ENCODE measurements at regions not wholly inside any gene's neighbourhood (a gene's known extent, or its start where the extent isn't known, plus 50 kb on each side); places are given as distances from the start of the nearest gene placed in this dataset.

DNA sequence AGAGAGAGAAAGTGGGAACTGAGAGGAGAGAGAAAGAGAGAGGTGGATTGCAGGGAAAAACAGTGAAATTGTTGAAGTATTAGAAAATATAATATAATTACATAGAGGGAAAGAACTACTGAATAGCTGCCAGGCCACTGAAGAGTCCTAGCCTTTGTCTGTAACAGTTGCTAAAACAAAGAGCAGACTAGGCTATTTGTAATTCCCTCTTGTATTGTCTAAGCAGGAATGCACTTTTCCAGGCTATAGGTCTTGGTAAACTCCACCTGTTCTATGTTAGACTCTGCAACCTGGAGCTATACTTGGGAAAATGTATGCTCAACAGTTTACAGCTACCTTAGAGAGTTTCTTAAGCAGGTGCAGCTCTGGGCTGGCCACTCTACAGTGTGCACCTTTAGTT, 1063.3 kb downstream of the ADGRL3 start:
- H3K18ac ChIP-seq (ENCODE audit: low read length) = no peak overlapping the region
- no peak overlapping the region for H3K23ac ChIP-seq (ENCODE audit: low read length)
- H3K14ac ChIP-seq (ENCODE audit: low read length) = no peak overlapping the region
- H4K12ac ChIP-seq (ENCODE audit: low read depth, low read length) = no peak overlapping the region
- no peaks in the 10 kb centered on the region for H3K36me3 ChIP-seq (ENCODE audit: control insufficient read depth in 1 of 2, insufficient read depth in 2 of 2, low read length in 2 of 2)
- no peaks in the 10 kb centered on the region for H3K79me2 ChIP-seq (ENCODE audit: control insufficient read depth, insufficient read depth, low read length, poor library complexity)
- H3K9me3 ChIP-seq (ENCODE audit: insufficient read depth, low read depth, low read length) = no peaks in the 10 kb centered on the region
- no peak overlapping the region for H3K4ac ChIP-seq (ENCODE audit: low read depth, low read length)
- H2AK5ac ChIP-seq (ENCODE audit: low read length) = no peak overlapping the region
- no peak overlapping the region for H3K27ac ChIP-seq (ENCODE audit: low read depth, low read length)
- no peak overlapping the region for H2AFZ ChIP-seq (ENCODE audit: insufficient read depth, low read length, poor library complexity)
- H3K4me3 ChIP-seq (ENCODE audit: low read depth, low read length) = no peak overlapping the region
- H2BK12ac ChIP-seq (ENCODE audit: low read length) = no peak overlapping the region
- H3K27me3 ChIP-seq (ENCODE audit: insufficient read depth, low read length) = no peaks in the 10 kb centered on the region
- H2BK5ac ChIP-seq (ENCODE audit: low read depth, low read length, poor library complexity) = no peak overlapping the region
- no peak overlapping the region for H3K9ac ChIP-seq (ENCODE audit: low read length)
- no peaks in the 10 kb centered on the region for H3K4me1 ChIP-seq (ENCODE audit: control insufficient read depth in 1 of 2, insufficient read depth in 2 of 2, low read length in 2 of 2)
- no peak overlapping the region for H3K4me2 ChIP-seq (ENCODE audit: low read length)
- DNase-seq = no peak
- no peak overlapping the region for H4K8ac ChIP-seq (ENCODE audit: low read depth, low read length)
- no peak overlapping the region for H2BK120ac ChIP-seq (ENCODE audit: insufficient read depth, low read length, poor library complexity)
- no peaks in the 10 kb centered on the region for H3K79me1 ChIP-seq (ENCODE audit: low read length)
- no peak overlapping the region for H4K91ac ChIP-seq (ENCODE audit: low read depth, low read length)

DNA sequence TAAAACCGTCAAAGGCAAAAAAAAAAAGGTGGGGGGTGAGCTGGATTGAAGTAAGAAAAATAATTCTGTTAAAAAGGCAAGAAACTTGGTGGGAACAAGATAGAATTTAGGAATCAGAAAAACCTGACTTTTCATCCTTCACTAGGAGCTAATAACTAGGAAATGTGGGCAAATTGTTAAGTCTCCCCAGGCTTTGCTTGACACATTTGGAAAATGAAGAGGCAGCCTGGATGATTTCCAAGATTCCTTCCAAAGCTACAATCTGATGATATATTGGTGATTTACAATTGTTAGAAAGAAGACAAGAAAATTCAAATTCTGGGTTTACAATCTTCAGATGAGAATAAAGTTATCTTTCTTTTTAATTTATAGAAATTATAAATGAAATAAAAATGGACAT, 1062.5 kb downstream of the ADGRL3 start:
- Histone ChIP-seq H3K27me3 (ENCODE audit: insufficient read depth, low read length) (no peaks in the 10 kb centered on the region), H3K4me1 (ENCODE audit: control insufficient read depth in 1 of 2, insufficient read depth in 2 of 2, low read length in 2 of 2) (no peaks in the 10 kb centered on the region), H3K4me3 (ENCODE audit: low read depth, low read length) (no peak overlapping the region), H3K18ac (ENCODE audit: low read length) (no peak overlapping the region), H2BK12ac (ENCODE audit: low read length) (no peak overlapping the region), H3K4ac (ENCODE audit: low read depth, low read length) (no peak overlapping the region), H2BK5ac (ENCODE audit: low read depth, low read length, poor library complexity) (no peak overlapping the region), H3K36me3 (ENCODE audit: control insufficient read depth in 1 of 2, insufficient read depth in 2 of 2, low read length in 2 of 2) (no peaks in the 10 kb centered on the region), H4K8ac (ENCODE audit: low read depth, low read length) (no peak overlapping the region), H3K4me2 (ENCODE audit: low read length) (no peak overlapping the region), H4K12ac (ENCODE audit: low read depth, low read length) (no peak overlapping the region), H2AFZ (ENCODE audit: insufficient read depth, low read length, poor library complexity) (no peak overlapping the region), H3K79me2 (ENCODE audit: control insufficient read depth, insufficient read depth, low read length, poor library complexity) (no peaks in the 10 kb centered on the region), H3K9me3 (ENCODE audit: insufficient read depth, low read depth, low read length) (no peaks in the 10 kb centered on the region), H3K79me1 (ENCODE audit: low read length) (no peaks in the 10 kb centered on the region), H3K23ac (ENCODE audit: low read length) (no peak overlapping the region), H3K9ac (ENCODE audit: low read length) (no peak overlapping the region), H2BK120ac (ENCODE audit: insufficient read depth, low read length, poor library complexity) (no peak overlapping the region), H4K91ac (ENCODE audit: low read depth, low read length) (no peak overlapping the region), H2AK5ac (ENCODE audit: low read length) (no peak overlapping the region), H3K14ac (ENCODE audit: low read length) (no peak overlapping the region), H3K27ac (ENCODE audit: low read depth, low read length) (no peak overlapping the region)
- no peak for DNase-seq
- WGBS (ENCODE audit: extremely low coverage, insufficient coverage, insufficient read length) = no CpG with 5 or more reads among the region's 1 CpG

DNA sequence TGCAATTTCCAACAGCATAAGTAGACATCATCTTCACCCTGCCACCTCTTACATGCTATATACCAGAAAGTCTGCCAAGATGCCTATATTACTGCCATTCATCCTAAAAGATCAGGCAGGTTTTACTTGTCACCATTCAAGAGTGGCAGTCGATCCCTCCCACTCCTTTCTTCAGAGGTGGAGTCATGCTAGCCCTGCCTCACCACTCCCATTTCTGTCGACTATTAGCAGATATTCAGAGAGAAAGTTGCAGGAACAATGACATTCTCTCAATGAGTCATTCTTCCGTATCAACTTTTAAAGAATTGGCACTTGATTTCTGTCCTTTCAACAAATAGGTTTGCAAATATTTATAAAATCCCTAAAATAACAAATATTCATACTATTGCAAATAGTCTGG, 1060.1 kb downstream of the ADGRL3 start:
- Histone ChIP-seq H3K79me1 (ENCODE audit: low read length) (no peaks in the 10 kb centered on the region), H3K36me3 (ENCODE audit: control insufficient read depth in 1 of 2, insufficient read depth in 2 of 2, low read length in 2 of 2) (no peaks in the 10 kb centered on the region), H3K4me3 (ENCODE audit: low read depth, low read length) (no peak overlapping the region), H3K4me1 (ENCODE audit: control insufficient read depth in 1 of 2, insufficient read depth in 2 of 2, low read length in 2 of 2) (no peaks in the 10 kb centered on the region), H3K27me3 (ENCODE audit: insufficient read depth, low read length) (no peaks in the 10 kb centered on the region), H2AK5ac (ENCODE audit: low read length) (no peak overlapping the region), H3K4me2 (ENCODE audit: low read length) (no peak overlapping the region), H2BK5ac (ENCODE audit: low read depth, low read length, poor library complexity) (no peak overlapping the region), H3K18ac (ENCODE audit: low read length) (no peak overlapping the region), H3K79me2 (ENCODE audit: control insufficient read depth, insufficient read depth, low read length, poor library complexity) (no peaks in the 10 kb centered on the region), H3K9ac (ENCODE audit: low read length) (no peak overlapping the region), H2BK120ac (ENCODE audit: insufficient read depth, low read length, poor library complexity) (no peak overlapping the region), H2AFZ (ENCODE audit: insufficient read depth, low read length, poor library complexity) (no peak overlapping the region), H3K4ac (ENCODE audit: low read depth, low read length) (no peak overlapping the region), H3K23ac (ENCODE audit: low read length) (no peak overlapping the region), H4K12ac (ENCODE audit: low read depth, low read length) (no peak overlapping the region), H4K91ac (ENCODE audit: low read depth, low read length) (no peak overlapping the region), H3K9me3 (ENCODE audit: insufficient read depth, low read depth, low read length) (no peaks in the 10 kb centered on the region), H3K27ac (ENCODE audit: low read depth, low read length) (no peak overlapping the region), H4K8ac (ENCODE audit: low read depth, low read length) (no peak overlapping the region), H3K14ac (ENCODE audit: low read length) (no peak overlapping the region), H2BK12ac (ENCODE audit: low read length) (no peak overlapping the region)
- whole genome bisulfite sequencing (ENCODE audit: extremely low coverage, insufficient coverage, insufficient read length) = no CpG with 5 or more reads among the region's 3 CpGs
- no peak for DNase-seq

DNA sequence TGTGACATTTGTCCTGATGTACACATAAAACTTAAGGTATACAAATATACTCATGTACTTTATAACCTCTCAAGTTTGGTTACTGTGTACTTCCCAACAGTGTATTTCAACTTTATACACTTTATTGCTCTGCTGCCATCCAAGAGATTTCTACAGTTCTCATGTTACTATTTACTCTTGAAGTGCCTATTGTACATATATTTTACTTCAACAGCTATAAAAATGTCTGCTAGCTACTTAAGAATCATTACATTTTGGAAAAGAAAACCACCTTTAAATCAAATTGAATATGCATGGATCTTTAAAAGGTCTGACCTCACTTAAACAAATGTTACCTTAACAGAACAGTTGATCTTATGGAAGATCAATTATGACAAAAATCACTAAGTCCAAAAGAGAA, 1056.4 kb downstream of the ADGRL3 start:
- no peak overlapping the region for H2AK5ac ChIP-seq (ENCODE audit: low read length)
- H3K79me2 ChIP-seq (ENCODE audit: control insufficient read depth, insufficient read depth, low read length, poor library complexity) = no peaks in the 10 kb centered on the region
- no peak overlapping the region for H3K23ac ChIP-seq (ENCODE audit: low read length)
- no peak overlapping the region for H4K8ac ChIP-seq (ENCODE audit: low read depth, low read length)
- H3K4me2 ChIP-seq (ENCODE audit: low read length) = no peak overlapping the region
- no peak overlapping the region for H3K18ac ChIP-seq (ENCODE audit: low read length)
- H3K4me3 ChIP-seq (ENCODE audit: low read depth, low read length) = no peak overlapping the region
- H4K91ac ChIP-seq (ENCODE audit: low read depth, low read length) = no peak overlapping the region
- H3K4ac ChIP-seq (ENCODE audit: low read depth, low read length) = no peak overlapping the region
- H2BK12ac ChIP-seq (ENCODE audit: low read length) = no peak overlapping the region
- no peaks in the 10 kb centered on the region for H3K9me3 ChIP-seq (ENCODE audit: insufficient read depth, low read depth, low read length)
- no peak overlapping the region for H2BK120ac ChIP-seq (ENCODE audit: insufficient read depth, low read length, poor library complexity)
- H3K9ac ChIP-seq (ENCODE audit: low read length) = no peak overlapping the region
- no peak overlapping the region for H3K14ac ChIP-seq (ENCODE audit: low read length)
- H2BK5ac ChIP-seq (ENCODE audit: low read depth, low read length, poor library complexity) = no peak overlapping the region
- H3K36me3 ChIP-seq (ENCODE audit: control insufficient read depth in 1 of 2, insufficient read depth in 2 of 2, low read length in 2 of 2) = no peaks in the 10 kb centered on the region
- H3K79me1 ChIP-seq (ENCODE audit: low read length) = no peaks in the 10 kb centered on the region
- DNase-seq = no peak
- H3K27ac ChIP-seq (ENCODE audit: low read depth, low read length) = no peak overlapping the region
- H2AFZ ChIP-seq (ENCODE audit: insufficient read depth, low read length, poor library complexity) = no peak overlapping the region
- H3K4me1 ChIP-seq (ENCODE audit: control insufficient read depth in 1 of 2, insufficient read depth in 2 of 2, low read length in 2 of 2) = no peaks in the 10 kb centered on the region
- H4K12ac ChIP-seq (ENCODE audit: low read depth, low read length) = no peak overlapping the region
- no peaks in the 10 kb centered on the region for H3K27me3 ChIP-seq (ENCODE audit: insufficient read depth, low read length)

DNA sequence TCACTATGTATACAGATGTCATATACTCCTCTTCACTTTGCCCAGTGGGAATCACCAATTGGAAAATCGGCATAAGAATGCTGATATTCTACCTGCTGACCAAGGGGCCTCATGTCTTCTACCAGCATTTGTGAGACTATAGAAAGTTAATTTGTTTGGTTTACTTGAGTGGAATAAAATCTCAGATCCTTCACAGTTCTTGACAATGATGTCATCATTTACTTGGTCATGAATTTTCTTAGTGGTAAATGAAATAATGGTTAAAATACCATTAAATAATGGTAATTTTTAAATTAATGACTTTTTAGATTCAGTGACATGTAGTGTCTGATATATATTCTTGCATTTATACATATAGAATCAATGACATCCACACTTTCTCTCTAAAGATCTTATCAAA, 1052.6 kb downstream of the ADGRL3 start:
- H3K9ac ChIP-seq (ENCODE audit: low read length) = no peak overlapping the region
- no CpG with 5 or more reads among the region's 1 CpG for WGBS (ENCODE audit: extremely low coverage, insufficient coverage, insufficient read length)
- H3K27me3 ChIP-seq (ENCODE audit: insufficient read depth, low read length) = no peaks in the 10 kb centered on the region
- no peak for DNase-seq
- no peak overlapping the region for H3K4ac ChIP-seq (ENCODE audit: low read depth, low read length)
- no peak overlapping the region for H3K4me2 ChIP-seq (ENCODE audit: low read length)
- H3K4me1 ChIP-seq (ENCODE audit: control insufficient read depth in 1 of 2, insufficient read depth in 2 of 2, low read length in 2 of 2) = no peaks in the 10 kb centered on the region
- no peak overlapping the region for H3K27ac ChIP-seq (ENCODE audit: low read depth, low read length)
- no peak overlapping the region for H2BK5ac ChIP-seq (ENCODE audit: low read depth, low read length, poor library complexity)
- H3K18ac ChIP-seq (ENCODE audit: low read length) = no peak overlapping the region
- no peak overlapping the region for H2AFZ ChIP-seq (ENCODE audit: insufficient read depth, low read length, poor library complexity)
- H3K79me1 ChIP-seq (ENCODE audit: low read length) = no peaks in the 10 kb centered on the region
- H4K91ac ChIP-seq (ENCODE audit: low read depth, low read length) = no peak overlapping the region
- no peak overlapping the region for H2BK12ac ChIP-seq (ENCODE audit: low read length)
- no peak overlapping the region for H4K8ac ChIP-seq (ENCODE audit: low read depth, low read length)
- H2BK120ac ChIP-seq (ENCODE audit: insufficient read depth, low read length, poor library complexity) = no peak overlapping the region
- H2AK5ac ChIP-seq (ENCODE audit: low read length) = no peak overlapping the region
- H3K79me2 ChIP-seq (ENCODE audit: control insufficient read depth, insufficient read depth, low read length, poor library complexity) = no peaks in the 10 kb centered on the region
- no peak overlapping the region for H3K23ac ChIP-seq (ENCODE audit: low read length)
- H4K12ac ChIP-seq (ENCODE audit: low read depth, low read length) = no peak overlapping the region
- no peak overlapping the region for H3K14ac ChIP-seq (ENCODE audit: low read length)
- no peaks in the 10 kb centered on the region for H3K9me3 ChIP-seq (ENCODE audit: insufficient read depth, low read depth, low read length)
- H3K4me3 ChIP-seq (ENCODE audit: low read depth, low read length) = no peak overlapping the region
- H3K36me3 ChIP-seq (ENCODE audit: control insufficient read depth in 1 of 2, insufficient read depth in 2 of 2, low read length in 2 of 2) = no peaks in the 10 kb centered on the region

Measured in trophoblast cell (in vitro differentiated cells and primary cell).